Uterus (tissue), 2 donors: ENCODE measurements at regions not wholly inside any gene's neighbourhood (a gene's known extent, or its start where the extent isn't known, plus 50 kb on each side); places are given as distances from the start of the nearest gene placed in this dataset.

Experiments used
- CTCF ChIP-seq, 4 experiments: fragments of 200-600 bp in 2 of 4; fragments of 450-650 bp in 2 of 4; sonication (generic) in 2 of 4; IDR thresholded peaks; one replicate each; pipeline ENCODE4 v1.5.1; 2016 to 2019; ENCODE audit warnings: antibody characterized with exemption in 4 of 4, mild to moderate bottlenecking in 2 of 4, moderate library complexity in 1 of 4
- POLR2A ChIP-seq, 2 donors: fragments of 450-650 bp; IDR thresholded peaks; one replicate each; pipeline ENCODE4 v1.6.1; 2016; ENCODE audit warnings: antibody characterized with exemption in 2 of 2, mild to moderate bottlenecking in 1 of 2, moderate library complexity in 1 of 2

- TF ChIP-seq CTCF (IDR thresholded peaks at IDR 0.05), result no peak
- no peak for TF ChIP-seq POLR2A (IDR thresholded peaks at IDR 0.05)
These were observed 91.2 kb upstream of the BMP4 start for GRCh38 chr14:54047645-54048308.
